ENCODE measurements at regions not wholly inside any gene's neighbourhood (a gene's known extent, or its start where the extent isn't known, plus 50 kb on each side); places are given as distances from the start of the nearest gene placed in this dataset.

DNA sequence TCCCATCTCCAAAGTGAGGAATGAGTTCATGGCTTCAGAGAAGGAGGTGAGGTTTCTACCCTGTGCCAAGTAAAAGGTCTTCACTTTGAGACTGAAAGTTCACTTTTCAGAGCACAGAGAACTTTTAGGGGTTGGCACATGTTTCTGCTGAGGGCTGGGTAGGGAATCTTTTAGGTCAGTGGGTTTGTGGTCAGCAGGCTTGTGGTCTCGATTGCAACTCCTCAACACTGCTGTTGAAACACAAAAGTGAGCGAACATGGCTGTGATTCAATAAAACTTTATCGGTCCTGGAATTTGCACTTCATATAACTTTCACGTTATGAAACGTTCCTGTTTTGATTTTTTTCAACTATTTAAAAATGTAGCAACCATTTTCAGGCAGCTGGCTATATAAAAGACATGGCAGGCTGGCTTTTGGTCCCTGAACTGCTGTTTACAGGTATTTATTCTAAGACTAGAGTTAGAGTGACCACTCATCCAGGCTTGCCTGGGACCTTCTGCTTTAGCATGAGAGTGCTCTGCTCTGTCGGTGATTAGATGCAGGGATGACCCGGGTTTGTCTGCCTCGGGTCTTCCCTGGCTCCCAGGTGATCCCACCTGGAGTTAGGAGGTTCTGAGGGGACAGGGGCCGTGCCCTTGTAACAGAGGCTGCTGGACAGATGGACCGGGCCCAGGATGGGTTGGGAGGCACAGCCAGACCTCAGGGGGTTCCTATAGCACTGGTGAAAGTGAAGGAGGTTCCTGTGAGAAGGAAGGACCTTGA is 62.7 kb upstream of the TAF1B start:
- Histone ChIP-seq H3K9me3 (no peaks in the 10 kb centered on the region), H3K27ac (no peak overlapping the region), H3K4me1 (no peaks in the 10 kb centered on the region), H3K36me3 (no peaks in the 10 kb centered on the region), H3K27me3 (no peaks in the 10 kb centered on the region), H3K4me3 (no peak overlapping the region)
- TF ChIP-seq, protein P1, sequence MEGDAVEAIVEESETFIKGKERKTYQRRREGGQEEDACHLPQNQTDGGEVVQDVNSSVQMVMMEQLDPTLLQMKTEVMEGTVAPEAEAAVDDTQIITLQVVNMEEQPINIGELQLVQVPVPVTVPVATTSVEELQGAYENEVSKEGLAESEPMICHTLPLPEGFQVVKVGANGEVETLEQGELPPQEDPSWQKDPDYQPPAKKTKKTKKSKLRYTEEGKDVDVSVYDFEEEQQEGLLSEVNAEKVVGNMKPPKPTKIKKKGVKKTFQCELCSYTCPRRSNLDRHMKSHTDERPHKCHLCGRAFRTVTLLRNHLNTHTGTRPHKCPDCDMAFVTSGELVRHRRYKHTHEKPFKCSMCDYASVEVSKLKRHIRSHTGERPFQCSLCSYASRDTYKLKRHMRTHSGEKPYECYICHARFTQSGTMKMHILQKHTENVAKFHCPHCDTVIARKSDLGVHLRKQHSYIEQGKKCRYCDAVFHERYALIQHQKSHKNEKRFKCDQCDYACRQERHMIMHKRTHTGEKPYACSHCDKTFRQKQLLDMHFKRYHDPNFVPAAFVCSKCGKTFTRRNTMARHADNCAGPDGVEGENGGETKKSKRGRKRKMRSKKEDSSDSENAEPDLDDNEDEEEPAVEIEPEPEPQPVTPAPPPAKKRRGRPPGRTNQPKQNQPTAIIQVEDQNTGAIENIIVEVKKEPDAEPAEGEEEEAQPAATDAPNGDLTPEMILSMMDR (IDR thresholded peaks at IDR 0.05) = no peak
- no peak for DNase-seq (ENCODE audit: low spot score in 2 of 2)
- intact Hi-C loops (cut with DNase I) = no loop called here

DNA sequence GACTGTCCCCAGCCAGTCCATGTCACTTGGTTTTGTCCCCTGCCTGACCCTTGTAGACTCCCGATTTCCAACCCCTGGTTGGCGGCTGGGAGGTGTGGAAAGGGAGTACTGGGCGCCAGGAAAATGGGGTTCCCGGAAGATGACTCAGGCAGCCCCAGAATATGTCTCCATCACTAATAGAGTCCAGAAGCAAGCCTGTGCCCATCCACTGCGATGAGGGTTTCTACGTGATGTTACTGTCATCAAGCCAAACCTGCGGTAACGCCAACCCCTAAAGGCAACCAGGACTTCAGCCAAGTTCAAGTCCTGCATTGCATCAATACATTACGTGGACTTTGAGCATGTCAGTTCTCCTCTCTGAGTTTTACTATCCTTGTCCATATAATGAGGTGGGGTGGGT is 62.0 kb upstream of the TAF1B start:
- intact Hi-C loops (cut with DNase I) = no loop called here
- Histone ChIP-seq H3K9me3 (no peaks in the 10 kb centered on the region), H3K4me1 (no peaks in the 10 kb centered on the region), H3K4me3 (no peak overlapping the region), H3K27me3 (no peaks in the 10 kb centered on the region), H3K36me3 (no peaks in the 10 kb centered on the region), H3K27ac (no peak overlapping the region)
- TF ChIP-seq, protein P1 (IDR thresholded peaks at IDR 0.05) = no peak
- DNase-seq (ENCODE audit: low spot score in 2 of 2) = no peak

DNA sequence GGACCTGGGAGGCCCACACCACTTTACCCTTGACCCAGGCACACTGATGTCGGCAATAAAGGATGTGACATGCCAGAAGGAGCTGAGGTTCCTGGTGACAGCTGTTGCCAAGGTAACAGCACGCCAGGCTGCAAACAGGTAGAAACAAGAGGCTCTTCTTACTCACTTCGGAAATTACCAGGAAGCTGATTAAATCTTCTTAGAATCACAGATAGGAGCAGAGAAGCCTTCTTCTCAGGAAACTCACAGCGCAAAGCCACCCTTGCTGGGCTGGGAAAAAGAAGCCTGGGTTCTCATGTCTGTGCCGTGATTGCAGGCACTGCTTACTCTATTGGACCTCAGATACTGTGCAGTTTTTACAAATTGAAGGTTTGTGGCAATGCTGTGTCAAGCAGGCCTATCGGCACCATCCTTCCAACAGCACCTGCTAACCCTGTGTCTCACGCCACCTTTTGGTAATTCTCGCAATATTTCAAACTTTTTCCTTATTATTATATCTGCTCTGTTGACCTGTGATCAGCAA is 61.0 kb upstream of the TAF1B start:
- TF ChIP-seq, protein P1 (IDR thresholded peaks at IDR 0.05) = peak in 1 of 3 experiments; percentile 21
- intact Hi-C loops (cut with DNase I) = no loop called here
- Histone ChIP-seq H3K4me3 (no peak overlapping the region), H3K9me3 (no peaks in the 10 kb centered on the region), H3K27me3 (no peaks in the 10 kb centered on the region), H3K27ac (no peak overlapping the region), H3K4me1 (no peaks in the 10 kb centered on the region), H3K36me3 (no peaks in the 10 kb centered on the region)
- no peak for DNase-seq (ENCODE audit: low spot score in 2 of 2)

DNA sequence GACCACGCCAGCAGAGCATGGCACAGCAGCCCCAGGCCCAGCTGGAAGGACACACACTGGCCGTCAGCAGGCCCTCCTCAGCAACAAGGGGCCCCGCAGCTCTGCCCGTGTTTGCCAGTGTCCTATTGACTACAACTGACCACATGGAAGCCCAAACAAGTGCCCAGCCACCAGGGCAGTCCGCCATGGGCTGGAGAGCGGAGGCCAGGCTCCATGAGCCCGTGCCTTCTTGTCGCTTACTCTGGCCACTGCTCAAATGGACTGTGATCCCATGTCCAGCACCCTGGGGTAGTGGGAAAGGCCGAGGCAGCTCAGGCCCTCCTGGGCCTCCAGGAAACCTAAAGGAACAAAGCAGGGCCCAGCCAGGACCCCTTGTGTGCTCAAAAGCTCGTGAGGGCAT is 53.9 kb upstream of the TAF1B start:
- no peak overlapping the region for H3K27ac ChIP-seq
- TF ChIP-seq, protein P1 (IDR thresholded peaks at IDR 0.05) = no peak
- intact Hi-C loops (cut with DNase I) = no loop called here
- no peaks in the 10 kb centered on the region for H3K9me3 ChIP-seq
- no peak for DNase-seq (ENCODE audit: low spot score in 2 of 2)
- no peaks in the 10 kb centered on the region for H3K36me3 ChIP-seq
- no peak overlapping the region for H3K4me3 ChIP-seq
- no peaks in the 10 kb centered on the region for H3K27me3 ChIP-seq
- H3K4me1 ChIP-seq = no peaks in the 10 kb centered on the region

DNA sequence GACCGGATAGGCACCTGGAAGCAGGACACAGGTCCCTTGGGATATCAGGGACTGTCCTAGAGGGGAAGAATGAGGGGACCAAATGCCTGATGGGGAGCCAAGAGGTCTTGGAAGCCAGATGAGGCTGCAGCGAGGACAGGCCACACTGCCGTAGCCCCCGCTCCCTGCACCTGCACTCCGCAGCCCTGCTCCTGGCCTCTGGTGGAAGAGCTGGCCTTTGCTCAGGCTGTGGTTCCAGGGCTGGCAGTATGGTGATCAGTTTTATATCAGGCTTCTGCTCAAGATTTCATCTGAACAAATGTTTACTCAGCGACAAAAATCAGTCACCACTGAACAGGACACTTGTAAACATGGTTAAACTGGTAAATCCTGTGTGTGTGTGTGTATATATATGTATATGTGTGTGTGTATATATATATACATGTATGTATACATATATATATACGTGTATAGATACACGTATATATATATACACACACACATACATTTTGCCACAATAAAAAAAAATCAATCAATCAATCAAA is 52.5 kb upstream of the TAF1B start:
- no peaks in the 10 kb centered on the region for H3K27me3 ChIP-seq
- H3K36me3 ChIP-seq = no peaks in the 10 kb centered on the region
- no peak overlapping the region for H3K4me3 ChIP-seq
- no peaks in the 10 kb centered on the region for H3K4me1 ChIP-seq
- intact Hi-C loops (cut with DNase I) = no loop called here
- TF ChIP-seq, protein P1 (IDR thresholded peaks at IDR 0.05) = no peak
- no peak overlapping the region for H3K27ac ChIP-seq
- no peak for DNase-seq (ENCODE audit: low spot score in 2 of 2)
- H3K9me3 ChIP-seq = no peaks in the 10 kb centered on the region
